ENCODE measurements at regions not wholly inside any gene's neighbourhood (a gene's known extent, or its start where the extent isn't known, plus 50 kb on each side); places are given as distances from the start of the nearest gene placed in this dataset.

- no peak for DNase-seq (ENCODE audit: low spot score)
Observed at GRCh38 chr1:187234706-187235105, 406.0 kb downstream of the PLA2G4A start.

- DNase-seq (ENCODE audit: low spot score), result no peak
Observed at GRCh38 chr1:187236199-187236598, 407.4 kb downstream of the PLA2G4A start.

DNA sequence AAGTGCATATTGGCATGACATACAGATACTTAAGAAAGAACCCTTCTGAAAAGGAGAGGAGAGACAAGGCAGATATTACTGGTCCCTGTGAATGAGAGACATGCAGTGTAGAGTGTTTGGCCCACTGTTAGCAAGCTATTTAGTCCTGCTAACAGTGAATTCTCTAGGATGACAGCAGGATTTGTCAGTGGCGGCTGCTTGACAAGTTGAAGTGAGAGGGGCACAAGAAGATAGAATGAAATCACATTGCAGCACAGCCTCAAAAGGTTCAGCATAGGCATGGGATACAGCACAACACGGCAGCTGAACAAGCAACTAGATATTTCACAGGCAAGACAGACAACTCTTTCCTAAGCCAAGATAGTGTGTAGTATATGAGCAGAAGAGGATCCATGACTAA is 407.9 kb downstream of the PLA2G4A start:
- DNase-seq (ENCODE audit: low spot score), result no peak

- DNase-seq (ENCODE audit: low spot score), result no peak
Observed at GRCh38 chr1:187237542-187237941, 408.8 kb downstream of the PLA2G4A start.

DNA sequence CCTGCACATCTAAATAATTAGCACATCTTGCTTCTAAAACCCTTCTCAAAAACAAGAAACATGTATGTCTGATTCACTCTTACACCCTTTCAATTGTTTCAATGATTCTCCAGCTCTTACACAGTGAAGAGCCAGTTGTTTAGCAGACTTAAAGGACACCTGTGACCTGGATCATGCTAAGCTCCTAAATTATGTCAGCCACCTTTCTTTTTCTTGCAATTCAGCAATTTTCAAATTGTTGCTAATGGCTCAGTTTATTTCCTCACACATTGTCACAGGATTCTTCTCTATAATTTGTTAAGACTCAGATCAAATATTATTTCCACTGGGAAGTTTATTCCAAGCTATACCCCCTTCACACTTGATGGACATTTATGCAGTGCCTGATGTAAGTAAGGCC is 413.2 kb downstream of the PLA2G4A start:
- no peak for DNase-seq (ENCODE audit: low spot score)

- DNase-seq (ENCODE audit: low spot score), result no peak
Observed at GRCh38 chr1:187244623-187245022, 415.9 kb downstream of the PLA2G4A start.

- no peak for DNase-seq (ENCODE audit: low spot score)
Observed at GRCh38 chr1:187245201-187245600, 416.5 kb downstream of the PLA2G4A start.

- DNase-seq (ENCODE audit: low spot score), result no peak
Observed at GRCh38 chr1:187249196-187249595, 420.4 kb downstream of the PLA2G4A start.

GRCh38 chr1:187252923-187253322 is 424.2 kb downstream of the PLA2G4A start:
- no peak for DNase-seq (ENCODE audit: low spot score)

GRCh38 chr1:187257476-187257875 is 428.7 kb downstream of the PLA2G4A start:
- DNase-seq (ENCODE audit: low spot score), result no peak

- no peak for DNase-seq (ENCODE audit: low spot score)
Observed at GRCh38 chr1:187261637-187262036, 432.9 kb downstream of the PLA2G4A start.

- DNase-seq (ENCODE audit: low spot score), result no peak
Observed at GRCh38 chr1:187262731-187263130, 434.0 kb downstream of the PLA2G4A start.

- DNase-seq (ENCODE audit: low spot score), result no peak
Observed at GRCh38 chr1:187264995-187265602, 436.4 kb downstream of the PLA2G4A start.

GRCh38 chr1:187266051-187266450 is 437.3 kb downstream of the PLA2G4A start:
- no peak for DNase-seq (ENCODE audit: low spot score)

GRCh38 chr1:187267827-187268226 is 439.1 kb downstream of the PLA2G4A start:
- no peak for DNase-seq (ENCODE audit: low spot score)

- no peak for DNase-seq (ENCODE audit: low spot score)
Observed at GRCh38 chr1:187270256-187270655, 441.5 kb downstream of the PLA2G4A start.

GRCh38 chr1:187275346-187275745 is 446.6 kb downstream of the PLA2G4A start:
- DNase-seq (ENCODE audit: low spot score), result no peak

GRCh38 chr1:187275985-187276575 is 447.3 kb downstream of the PLA2G4A start:
- no peak for DNase-seq (ENCODE audit: low spot score)

- DNase-seq (ENCODE audit: low spot score), result no peak
Observed at GRCh38 chr1:187276677-187277076, 447.9 kb downstream of the PLA2G4A start.

- DNase-seq (ENCODE audit: low spot score), result no peak
Observed at GRCh38 chr1:187280031-187280430, 451.3 kb downstream of the PLA2G4A start.

DNA sequence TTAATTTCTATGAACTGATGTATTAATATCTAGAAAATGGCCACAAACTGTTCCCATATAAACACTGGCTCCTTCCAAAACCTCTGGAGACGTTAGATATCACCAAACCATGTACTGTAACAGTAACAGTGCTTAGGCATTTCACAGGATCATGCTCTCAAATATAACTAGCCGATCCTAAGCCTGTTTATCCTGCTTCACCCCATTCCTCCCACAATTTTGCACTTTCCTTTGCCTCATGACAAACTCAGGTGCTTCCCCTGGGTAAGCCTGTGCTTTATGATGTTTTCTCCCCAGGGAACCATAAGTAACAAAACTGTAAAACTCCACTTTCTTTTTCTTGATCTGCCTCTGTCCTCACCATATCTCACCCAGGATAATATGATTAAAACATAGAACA is 452.3 kb downstream of the PLA2G4A start:
- no peak for DNase-seq (ENCODE audit: low spot score)

- DNase-seq (ENCODE audit: low spot score), result no peak
Observed at GRCh38 chr1:187283984-187284383, 455.2 kb downstream of the PLA2G4A start.

GRCh38 chr1:187294421-187295201 is 465.9 kb downstream of the PLA2G4A start:
- no peak for DNase-seq (ENCODE audit: low spot score)

Measured in mesenteric fat pad (tissue), 1 donor.